Upper lobe of right lung (tissue), 1 donor: ENCODE measurements at regions not wholly inside any gene's neighbourhood (a gene's known extent, or its start where the extent isn't known, plus 50 kb on each side); places are given as distances from the start of the nearest gene placed in this dataset.

Source experiments
- ATAC-seq: fragments of 200-7000 bp; cut with Tn5 transposase; one replicate; pipeline ENCODE4 v1.9.1; 2020; ENCODE audit warnings: mild to moderate bottlenecking, moderate library complexity
- DNase-seq: peaks from one replicate; pipeline ENCODE4 v3.0.0-alpha.2; 2020
- H3K27ac ChIP-seq: fragments of 200-600 bp; one replicate; pipeline ENCODE4 v1.8.0; 2022
- H3K27me3 ChIP-seq: fragments of 200-600 bp; one replicate; pipeline ENCODE4 v1.8.0; 2022; ENCODE audit warnings: mild to moderate bottlenecking
- H3K36me3 ChIP-seq: fragments of 200-600 bp; one replicate; pipeline ENCODE4 v1.8.0; 2022
- H3K4me1 ChIP-seq: fragments of 200-600 bp; one replicate; pipeline ENCODE4 v1.8.0; 2022
- H3K4me3 ChIP-seq: fragments of 200-600 bp; one replicate; pipeline ENCODE4 v1.8.0; 2022; ENCODE audit warnings: mild to moderate bottlenecking
- H3K9me3 ChIP-seq: fragments of 200-600 bp; one replicate; pipeline ENCODE4 v1.8.0; 2022
- CTCF ChIP-seq: fragments of 200-600 bp; IDR thresholded peaks from one replicate; pipeline ENCODE4 v1.8.0; 2022; ENCODE audit warnings: antibody characterized with exemption
- intact Hi-C: fragments of 100-400 bp; cut with DNase I; formaldehyde crosslinking; loops from one replicate; pipeline ENCODE4 v1.11.0; 2022
- donor health status: DM: no; HTN: yes; CAD: no; lungs with severe emphysema.

GRCh38 chr12:43147878-43148277 is 404.1 kb downstream of the ADAMTS20 start:
- ATAC-seq (no peak), DNase-seq (no peak)
- Histone ChIP-seq H3K27me3 (no peaks in the 10 kb centered on the region), H3K4me1 (no peaks in the 10 kb centered on the region), H3K9me3 (no peaks in the 10 kb centered on the region), H3K4me3 (no peak overlapping the region), H3K36me3 (no peaks in the 10 kb centered on the region), H3K27ac (no peak overlapping the region)
- intact Hi-C loops, result no loop called here
- no peak for TF ChIP-seq CTCF

GRCh38 chr12:43145481-43145880 is 406.5 kb downstream of the ADAMTS20 start:
- DNase-seq, result no peak
- no peak for TF ChIP-seq CTCF
- no peak overlapping the region for H3K27ac ChIP-seq
- no peaks in the 10 kb centered on the region for H3K27me3 ChIP-seq
- ATAC-seq, result no peak
- intact Hi-C loops, result no loop called here
- H3K4me3 ChIP-seq, result no peak overlapping the region
- H3K4me1 ChIP-seq, result no peaks in the 10 kb centered on the region
- H3K9me3 ChIP-seq, result no peaks in the 10 kb centered on the region
- H3K36me3 ChIP-seq, result no peaks in the 10 kb centered on the region

GRCh38 chr12:43143278-43143677 is 408.7 kb downstream of the ADAMTS20 start:
- no peak for TF ChIP-seq CTCF
- Histone ChIP-seq H3K36me3 (no peaks in the 10 kb centered on the region), H3K4me3 (no peak overlapping the region), H3K27me3 (no peaks in the 10 kb centered on the region), H3K4me1 (no peaks in the 10 kb centered on the region), H3K27ac (no peak overlapping the region), H3K9me3 (no peaks in the 10 kb centered on the region)
- DNase-seq (no peak), ATAC-seq (no peak)
- intact Hi-C loops, result no loop called here

- Histone ChIP-seq H3K4me1 (no peaks in the 10 kb centered on the region), H3K9me3 (no peaks in the 10 kb centered on the region), H3K27ac (no peak overlapping the region), H3K36me3 (no peaks in the 10 kb centered on the region), H3K4me3 (no peak overlapping the region), H3K27me3 (no peaks in the 10 kb centered on the region)
- TF ChIP-seq CTCF, result no peak
- DNase-seq, result no peak
- no peak for ATAC-seq
- intact Hi-C loops, result no loop called here
Measured at GRCh38 chr12:43132291-43132690, 419.7 kb downstream of the ADAMTS20 start.

GRCh38 chr12:43131301-43131700 is 420.7 kb downstream of the ADAMTS20 start:
- no peak for TF ChIP-seq CTCF
- H3K27ac ChIP-seq, result no peak overlapping the region
- H3K36me3 ChIP-seq, result no peaks in the 10 kb centered on the region
- no peaks in the 10 kb centered on the region for H3K27me3 ChIP-seq
- H3K4me3 ChIP-seq, result no peak overlapping the region
- ATAC-seq, result no peak
- intact Hi-C loops, result no loop called here
- no peak for DNase-seq
- H3K4me1 ChIP-seq, result no peaks in the 10 kb centered on the region
- H3K9me3 ChIP-seq, result no peaks in the 10 kb centered on the region

GRCh38 chr12:43127886-43128549 is 424.0 kb downstream of the ADAMTS20 start:
- Histone ChIP-seq H3K27me3 (no peaks in the 10 kb centered on the region), H3K27ac (no peak overlapping the region), H3K9me3 (no peaks in the 10 kb centered on the region), H3K4me3 (no peak overlapping the region), H3K4me1 (no peaks in the 10 kb centered on the region), H3K36me3 (no peaks in the 10 kb centered on the region)
- TF ChIP-seq CTCF, result no peak
- ATAC-seq, result no peak
- no peak for DNase-seq
- intact Hi-C loops, result no loop called here
